ENCODE measurements at regions not wholly inside any gene's neighbourhood (a gene's known extent, or its start where the extent isn't known, plus 50 kb on each side); places are given as distances from the start of the nearest gene placed in this dataset.

DNA sequence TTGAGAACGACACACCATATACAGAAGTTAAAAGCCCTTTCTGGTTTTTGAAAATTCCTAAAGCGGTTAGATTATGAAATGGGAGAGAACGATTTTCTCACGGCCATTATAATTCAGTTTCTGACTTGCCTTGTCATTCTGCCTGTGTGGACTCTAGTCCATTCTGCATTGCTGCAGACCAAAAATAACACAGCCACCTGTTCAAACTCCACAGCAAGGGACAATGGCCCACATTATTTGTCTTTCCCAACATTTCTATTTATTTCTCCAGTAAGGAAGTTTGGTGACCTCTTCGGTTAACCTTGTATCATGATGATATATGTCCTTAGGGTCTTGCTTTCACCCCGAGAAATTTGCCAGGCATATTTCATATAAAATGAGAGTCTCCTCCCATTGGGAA lies 497.7 kb downstream of the BRINP1 start:
- Histone ChIP-seq H3K27ac (ENCODE audit: control insufficient read depth, insufficient read depth, low read length) (no peak overlapping the region), H3K9me1 (ENCODE audit: control insufficient read depth, extremely low read depth, insufficient read depth, low read length) (no peaks in the 10 kb centered on the region), H3K4me3 (ENCODE audit: control insufficient read depth in 2 of 3, extremely low read depth in 1 of 3, insufficient read depth in 2 of 3, low read depth in 1 of 3, low read length in 3 of 3) (no peak overlapping the region), H3K79me2 (ENCODE audit: control insufficient read depth, insufficient read depth, low read length) (no peaks in the 10 kb centered on the region), H2AFZ (ENCODE audit: control insufficient read depth, low read length) (no peak overlapping the region), H3K4me1 (ENCODE audit: control insufficient read depth, extremely low read depth, insufficient read depth, low read length) (no peaks in the 10 kb centered on the region), H3K4me2 (ENCODE audit: control insufficient read depth, extremely low read depth, insufficient read depth, low read depth, low read length) (no peak overlapping the region), H3K36me3 (ENCODE audit: control insufficient read depth in 2 of 2, extremely low read depth in 1 of 2, insufficient read depth in 2 of 2, low read length in 2 of 2) (no peaks in the 10 kb centered on the region), H3K27me3 (ENCODE audit: control insufficient read depth, extremely low read depth, insufficient read depth, low read length) (no peaks in the 10 kb centered on the region), H3K9ac (ENCODE audit: control insufficient read depth, extremely low read depth, insufficient read depth, low read length) (no peak overlapping the region), H4K20me1 (ENCODE audit: control insufficient read depth, extremely low read depth, insufficient read depth, low read length) (no peaks in the 10 kb centered on the region), H3K9me3 (ENCODE audit: control insufficient read depth, low read depth, low read length) (no peaks in the 10 kb centered on the region)
- TF ChIP-seq, protein P1, sequence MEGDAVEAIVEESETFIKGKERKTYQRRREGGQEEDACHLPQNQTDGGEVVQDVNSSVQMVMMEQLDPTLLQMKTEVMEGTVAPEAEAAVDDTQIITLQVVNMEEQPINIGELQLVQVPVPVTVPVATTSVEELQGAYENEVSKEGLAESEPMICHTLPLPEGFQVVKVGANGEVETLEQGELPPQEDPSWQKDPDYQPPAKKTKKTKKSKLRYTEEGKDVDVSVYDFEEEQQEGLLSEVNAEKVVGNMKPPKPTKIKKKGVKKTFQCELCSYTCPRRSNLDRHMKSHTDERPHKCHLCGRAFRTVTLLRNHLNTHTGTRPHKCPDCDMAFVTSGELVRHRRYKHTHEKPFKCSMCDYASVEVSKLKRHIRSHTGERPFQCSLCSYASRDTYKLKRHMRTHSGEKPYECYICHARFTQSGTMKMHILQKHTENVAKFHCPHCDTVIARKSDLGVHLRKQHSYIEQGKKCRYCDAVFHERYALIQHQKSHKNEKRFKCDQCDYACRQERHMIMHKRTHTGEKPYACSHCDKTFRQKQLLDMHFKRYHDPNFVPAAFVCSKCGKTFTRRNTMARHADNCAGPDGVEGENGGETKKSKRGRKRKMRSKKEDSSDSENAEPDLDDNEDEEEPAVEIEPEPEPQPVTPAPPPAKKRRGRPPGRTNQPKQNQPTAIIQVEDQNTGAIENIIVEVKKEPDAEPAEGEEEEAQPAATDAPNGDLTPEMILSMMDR (optimal IDR thresholded peaks at IDR 0.05 in 1 of 3, IDR thresholded peaks at IDR 0.05 in 1 of 3, conservative IDR thresholded peaks at IDR 0.05 in 1 of 3; ENCODE audit: extremely low read depth in 1 of 3, insufficient read depth in 2 of 3, low read length in 3 of 3): no peak
- no peak for TF ChIP-seq EZH2 (IDR thresholded peaks at IDR 0.05; ENCODE audit: low read length)
- FAIRE-seq: no peak
- dilution Hi-C loops (cut with MboI; ENCODE audit: extremely low pct_ligation_motif_present, low sequenced_read_pairs): no loop called here
- DNase-seq (ENCODE audit: low read depth, low spot score): no peak

DNA sequence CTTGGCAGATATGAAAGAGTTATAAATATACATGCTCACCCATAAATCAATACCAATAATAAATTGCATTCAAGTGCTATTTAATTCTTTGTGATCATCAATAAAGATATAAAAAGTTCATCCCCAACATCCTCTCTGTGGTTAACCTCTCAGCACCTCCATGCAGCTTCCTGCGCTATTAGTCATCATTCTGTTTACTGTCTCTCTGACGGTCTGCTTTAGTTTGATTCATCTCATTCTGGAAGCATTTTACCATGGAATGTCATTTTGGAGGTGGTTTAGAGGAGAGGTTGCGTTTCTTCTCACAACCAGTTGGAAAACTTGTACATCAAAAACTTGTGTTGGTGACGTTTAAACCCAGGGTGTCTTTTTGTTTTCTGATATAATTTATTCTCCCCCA lies 486.6 kb downstream of the BRINP1 start:
- no peaks in the 10 kb centered on the region for H3K4me1 ChIP-seq (ENCODE audit: control insufficient read depth, extremely low read depth, insufficient read depth, low read length)
- no peaks in the 10 kb centered on the region for H3K9me1 ChIP-seq (ENCODE audit: control insufficient read depth, extremely low read depth, insufficient read depth, low read length)
- H3K27me3 ChIP-seq (ENCODE audit: control insufficient read depth, extremely low read depth, insufficient read depth, low read length): no peaks in the 10 kb centered on the region
- H3K9me3 ChIP-seq (ENCODE audit: control insufficient read depth, low read depth, low read length): no peaks in the 10 kb centered on the region
- no peak overlapping the region for H3K4me2 ChIP-seq (ENCODE audit: control insufficient read depth, extremely low read depth, insufficient read depth, low read depth, low read length)
- H3K27ac ChIP-seq (ENCODE audit: control insufficient read depth, insufficient read depth, low read length): no peak overlapping the region
- no peak overlapping the region for H2AFZ ChIP-seq (ENCODE audit: control insufficient read depth, low read length)
- no peak for DNase-seq (ENCODE audit: low read depth, low spot score)
- no peak overlapping the region for H3K9ac ChIP-seq (ENCODE audit: control insufficient read depth, extremely low read depth, insufficient read depth, low read length)
- no peaks in the 10 kb centered on the region for H3K36me3 ChIP-seq (ENCODE audit: control insufficient read depth in 2 of 2, extremely low read depth in 1 of 2, insufficient read depth in 2 of 2, low read length in 2 of 2)
- no peaks in the 10 kb centered on the region for H4K20me1 ChIP-seq (ENCODE audit: control insufficient read depth, extremely low read depth, insufficient read depth, low read length)
- dilution Hi-C loops (cut with MboI; ENCODE audit: extremely low pct_ligation_motif_present, low sequenced_read_pairs): no loop called here
- TF ChIP-seq EZH2 (IDR thresholded peaks at IDR 0.05; ENCODE audit: low read length): no peak
- TF ChIP-seq, protein P1 (optimal IDR thresholded peaks at IDR 0.05 in 1 of 3, IDR thresholded peaks at IDR 0.05 in 1 of 3, conservative IDR thresholded peaks at IDR 0.05 in 1 of 3; ENCODE audit: extremely low read depth in 1 of 3, insufficient read depth in 2 of 3, low read length in 3 of 3): no peak
- H3K4me3 ChIP-seq (ENCODE audit: control insufficient read depth in 2 of 3, extremely low read depth in 1 of 3, insufficient read depth in 2 of 3, low read depth in 1 of 3, low read length in 3 of 3): no peak overlapping the region
- H3K79me2 ChIP-seq (ENCODE audit: control insufficient read depth, insufficient read depth, low read length): no peaks in the 10 kb centered on the region
- no peak for FAIRE-seq
